D721Med (cell line): ENCODE measurements at regions not wholly inside any gene's neighbourhood (a gene's known extent, or its start where the extent isn't known, plus 50 kb on each side); places are given as distances from the start of the nearest gene placed in this dataset.
"Not testable (repeated sequence)": the region's sequence is repeated elsewhere in the genome, so short reads cannot be mapped to it uniquely, and the experiment has no call there.

Source experiments
- DNase-seq: peaks from one replicate; pipeline ENCODE4 v3.0.0; 2011; ENCODE audit warnings: low spot score; ENCODE audit not compliant: insufficient read length
- FAIRE-seq: peaks from 2 replicates; lab custom pipeline; 2011; peaks lifted over from hg19 to GRCh38; lab: Jason Lieb, UNC
- CTCF ChIP-seq: IDR thresholded peaks from 2 replicates; pipeline ENCODE4 v1.5.1; 2012; ENCODE audit warnings: mild to moderate bottlenecking, control low read depth; ENCODE audit not compliant: insufficient read depth; ENCODE audit errors: missing control alignments

- TF ChIP-seq CTCF, result no peak
- FAIRE-seq, result no peak
- no peak for DNase-seq
Measured at GRCh38 chr4:66486068-66486467, 815.8 kb upstream of the EPHA5 start.

- no peak for TF ChIP-seq CTCF
- no peak for FAIRE-seq
- no peak for DNase-seq
Measured at GRCh38 chr4:66482186-66482585, 811.9 kb upstream of the EPHA5 start.

- FAIRE-seq (no peak), DNase-seq (no peak)
- no peak for TF ChIP-seq CTCF
Measured at GRCh38 chr4:66475596-66475995, 805.3 kb upstream of the EPHA5 start.

- TF ChIP-seq CTCF, result no peak
- DNase-seq (no peak), FAIRE-seq (no peak)
Measured at GRCh38 chr4:66465111-66465510, 794.8 kb upstream of the EPHA5 start.

GRCh38 chr4:66462890-66463289 lies 792.6 kb upstream of the EPHA5 start:
- not testable (repeated sequence) for FAIRE-seq, DNase-seq

- TF ChIP-seq CTCF, result no peak
- DNase-seq (no peak), FAIRE-seq (no peak)
Measured at GRCh38 chr4:66451741-66452140, 781.5 kb upstream of the EPHA5 start.

- no peak for TF ChIP-seq CTCF
- DNase-seq, result no peak
- no peak for FAIRE-seq
Measured at GRCh38 chr4:66443008-66443407, 772.7 kb upstream of the EPHA5 start.

GRCh38 chr4:66439508-66439907 lies 769.2 kb upstream of the EPHA5 start:
- no peak for DNase-seq
- TF ChIP-seq CTCF, result no peak
- no peak for FAIRE-seq
